ENCODE measurements at regions not wholly inside any gene's neighbourhood (a gene's known extent, or its start where the extent isn't known, plus 50 kb on each side); places are given as distances from the start of the nearest gene placed in this dataset.

GRCh38 chr4:144572660-144573059 lies 73.3 kb upstream of the HHIP start:
- Mint-ChIP-seq H3K4me1 (no peaks in the 10 kb centered on the region), H3K36me3 (no peaks in the 10 kb centered on the region), H3K27me3 (no peaks in the 10 kb centered on the region), H3K4me3 (no peak overlapping the region), H3K27ac (no peak overlapping the region), H3K9me3 (peaks cover 0 to under 1% (median 0%) of the 10 kb centered on the region in 11 donors)
- CTCF ChIA-PET: no interaction called here
- Histone ChIP-seq H3K27me3 (ENCODE audit: control insufficient read depth in 2 of 2, insufficient read depth in 2 of 2, low read length in 2 of 2) (no peaks in the 10 kb centered on the region), H3K9me3 (ENCODE audit: control insufficient read depth in 2 of 3, low read length in 3 of 3) (no peaks in the 10 kb centered on the region), H3K27ac (ENCODE audit: low read depth, low read length) (no peak overlapping the region), H3K4me1 (ENCODE audit: control insufficient read depth in 2 of 2, insufficient read depth in 2 of 2, low read length in 2 of 2) (no peaks in the 10 kb centered on the region), H3K4me3 (ENCODE audit: low read length) (no peak overlapping the region), H3K36me3 (ENCODE audit: control insufficient read depth in 2 of 3, insufficient read depth in 3 of 3, low read length in 3 of 3) (no peaks in the 10 kb centered on the region)
- DNase-seq: no peak
- intact Hi-C loops (cut with micrococcal nuclease): no loop called here
- POLR2A ChIA-PET: no interaction called here
- ATAC-seq: no peak

GRCh38 chr4:144574000-144574399 lies 72.0 kb upstream of the HHIP start:
- Histone ChIP-seq H3K4me3 (ENCODE audit: low read length) (no peak overlapping the region), H3K27ac (ENCODE audit: low read depth, low read length) (no peak overlapping the region), H3K4me1 (ENCODE audit: control insufficient read depth in 2 of 2, insufficient read depth in 2 of 2, low read length in 2 of 2) (no peaks in the 10 kb centered on the region), H3K27me3 (ENCODE audit: control insufficient read depth in 2 of 2, insufficient read depth in 2 of 2, low read length in 2 of 2) (no peaks in the 10 kb centered on the region), H3K9me3 (ENCODE audit: control insufficient read depth in 2 of 3, low read length in 3 of 3) (no peaks in the 10 kb centered on the region), H3K36me3 (ENCODE audit: control insufficient read depth in 2 of 3, insufficient read depth in 3 of 3, low read length in 3 of 3) (no peaks in the 10 kb centered on the region)
- H3K27me3 Mint-ChIP-seq: peaks cover 0 to 4% (median 0%) of the 10 kb centered on the region in 5 donors
- ATAC-seq (no peak), DNase-seq (no peak)
- CTCF ChIA-PET: no interaction called here
- no peaks in the 10 kb centered on the region for H3K36me3 Mint-ChIP-seq
- no peak overlapping the region for H3K27ac Mint-ChIP-seq
- intact Hi-C loops (cut with micrococcal nuclease): no loop called here
- POLR2A ChIA-PET: no interaction called here
- no peak overlapping the region for H3K4me3 Mint-ChIP-seq
- H3K9me3 Mint-ChIP-seq: peaks cover 0 to 3% (median 0%) of the 10 kb centered on the region in 11 donors
- H3K4me1 Mint-ChIP-seq: no peaks in the 10 kb centered on the region

GRCh38 chr4:144574509-144574908 lies 71.4 kb upstream of the HHIP start:
- POLR2A ChIA-PET: no interaction called here
- Mint-ChIP-seq H3K4me1 (no peaks in the 10 kb centered on the region), H3K27me3 (peaks cover 0 to 4% (median 0%) of the 10 kb centered on the region in 5 donors), H3K36me3 (no peaks in the 10 kb centered on the region), H3K9me3 (peaks cover 0 to 3% (median 0%) of the 10 kb centered on the region in 11 donors), H3K4me3 (no peak overlapping the region), H3K27ac (no peak overlapping the region)
- Histone ChIP-seq H3K27me3 (ENCODE audit: control insufficient read depth in 2 of 2, insufficient read depth in 2 of 2, low read length in 2 of 2) (no peaks in the 10 kb centered on the region), H3K9me3 (ENCODE audit: control insufficient read depth in 2 of 3, low read length in 3 of 3) (no peaks in the 10 kb centered on the region), H3K4me1 (ENCODE audit: control insufficient read depth in 2 of 2, insufficient read depth in 2 of 2, low read length in 2 of 2) (no peaks in the 10 kb centered on the region), H3K27ac (ENCODE audit: low read depth, low read length) (no peak overlapping the region), H3K36me3 (ENCODE audit: control insufficient read depth in 2 of 3, insufficient read depth in 3 of 3, low read length in 3 of 3) (no peaks in the 10 kb centered on the region), H3K4me3 (ENCODE audit: low read length) (no peak overlapping the region)
- CTCF ChIA-PET: no interaction called here
- no peak for DNase-seq
- intact Hi-C loops (cut with micrococcal nuclease): no loop called here
- ATAC-seq: no peak

- no peaks in the 10 kb centered on the region for H3K4me1 ChIP-seq (ENCODE audit: control insufficient read depth in 2 of 2, insufficient read depth in 2 of 2, low read length in 2 of 2)
- no peaks in the 10 kb centered on the region for H3K36me3 Mint-ChIP-seq
- H3K27ac Mint-ChIP-seq: no peak overlapping the region
- no peaks in the 10 kb centered on the region for H3K36me3 ChIP-seq (ENCODE audit: control insufficient read depth in 2 of 3, insufficient read depth in 3 of 3, low read length in 3 of 3)
- peaks cover 0 to 4% (median 0%) of the 10 kb centered on the region in 5 donors for H3K27me3 Mint-ChIP-seq
- ChIA-PET POLR2A (no interaction called here), CTCF (no interaction called here)
- ATAC-seq (no peak), DNase-seq (no peak)
- H3K4me3 ChIP-seq (ENCODE audit: low read length): no peak overlapping the region
- no peak overlapping the region for H3K4me3 Mint-ChIP-seq
- no peak overlapping the region for H3K27ac ChIP-seq (ENCODE audit: low read depth, low read length)
- no peaks in the 10 kb centered on the region for H3K4me1 Mint-ChIP-seq
- H3K9me3 Mint-ChIP-seq: peaks cover 0 to 3% (median 0%) of the 10 kb centered on the region in 11 donors
- no peaks in the 10 kb centered on the region for H3K27me3 ChIP-seq (ENCODE audit: control insufficient read depth in 2 of 2, insufficient read depth in 2 of 2, low read length in 2 of 2)
- intact Hi-C loops (cut with micrococcal nuclease): no loop called here
- H3K9me3 ChIP-seq (ENCODE audit: control insufficient read depth in 2 of 3, low read length in 3 of 3): no peaks in the 10 kb centered on the region
Measured at GRCh38 chr4:144575181-144575580, 70.8 kb upstream of the HHIP start.

- no peak overlapping the region for H3K4me3 Mint-ChIP-seq
- no peaks in the 10 kb centered on the region for H3K4me1 Mint-ChIP-seq
- Histone ChIP-seq H3K27me3 (ENCODE audit: control insufficient read depth in 2 of 2, insufficient read depth in 2 of 2, low read length in 2 of 2) (no peaks in the 10 kb centered on the region), H3K27ac (ENCODE audit: low read depth, low read length) (no peak overlapping the region), H3K4me3 (ENCODE audit: low read length) (no peak overlapping the region), H3K9me3 (ENCODE audit: control insufficient read depth in 2 of 3, low read length in 3 of 3) (no peaks in the 10 kb centered on the region), H3K4me1 (ENCODE audit: control insufficient read depth in 2 of 2, insufficient read depth in 2 of 2, low read length in 2 of 2) (no peaks in the 10 kb centered on the region), H3K36me3 (ENCODE audit: control insufficient read depth in 2 of 3, insufficient read depth in 3 of 3, low read length in 3 of 3) (no peaks in the 10 kb centered on the region)
- CTCF ChIA-PET: no interaction called here
- H3K36me3 Mint-ChIP-seq: no peaks in the 10 kb centered on the region
- peaks cover 0 to 3% (median 0%) of the 10 kb centered on the region in 11 donors for H3K9me3 Mint-ChIP-seq
- H3K27ac Mint-ChIP-seq: no peak overlapping the region
- POLR2A ChIA-PET: no interaction called here
- DNase-seq (no peak), ATAC-seq (no peak)
- intact Hi-C loops (cut with micrococcal nuclease): no loop called here
- H3K27me3 Mint-ChIP-seq: peaks cover 0 to 5% (median 0%) of the 10 kb centered on the region in 5 donors
Measured at GRCh38 chr4:144578681-144579080, 67.3 kb upstream of the HHIP start.

GRCh38 chr4:144579411-144580030 lies 66.4 kb upstream of the HHIP start:
- Mint-ChIP-seq H3K4me1 (no peaks in the 10 kb centered on the region), H3K36me3 (no peaks in the 10 kb centered on the region), H3K27me3 (peaks cover 0 to 5% (median 0%) of the 10 kb centered on the region in 5 donors), H3K4me3 (no peak overlapping the region), H3K9me3 (peaks cover 0 to 3% (median 0%) of the 10 kb centered on the region in 11 donors), H3K27ac (no peak overlapping the region)
- H3K4me1 ChIP-seq (ENCODE audit: control insufficient read depth in 2 of 2, insufficient read depth in 2 of 2, low read length in 2 of 2): no peaks in the 10 kb centered on the region
- no peak overlapping the region for H3K27ac ChIP-seq (ENCODE audit: low read depth, low read length)
- POLR2A ChIA-PET: no interaction called here
- intact Hi-C loops (cut with micrococcal nuclease): no loop called here
- no peaks in the 10 kb centered on the region for H3K27me3 ChIP-seq (ENCODE audit: control insufficient read depth in 2 of 2, insufficient read depth in 2 of 2, low read length in 2 of 2)
- no peaks in the 10 kb centered on the region for H3K36me3 ChIP-seq (ENCODE audit: control insufficient read depth in 2 of 3, insufficient read depth in 3 of 3, low read length in 3 of 3)
- CTCF ChIA-PET: no interaction called here
- H3K4me3 ChIP-seq (ENCODE audit: low read length): no peak overlapping the region
- DNase-seq (no peak), ATAC-seq (no peak)
- H3K9me3 ChIP-seq (ENCODE audit: control insufficient read depth in 2 of 3, low read length in 3 of 3): no peaks in the 10 kb centered on the region

GRCh38 chr4:144580430-144580829 lies 65.5 kb upstream of the HHIP start:
- POLR2A ChIA-PET: no interaction called here

More at GRCh38 chr4:144580430-144580829, 65.5 kb upstream of the HHIP start:
- H3K4me3 Mint-ChIP-seq: no peak overlapping the region
- ATAC-seq (no peak), DNase-seq (no peak)
- no peaks in the 10 kb centered on the region for H3K4me1 Mint-ChIP-seq
- intact Hi-C loops (cut with micrococcal nuclease): no loop called here
- Histone ChIP-seq H3K36me3 (ENCODE audit: control insufficient read depth in 2 of 3, insufficient read depth in 3 of 3, low read length in 3 of 3) (no peaks in the 10 kb centered on the region), H3K27me3 (ENCODE audit: control insufficient read depth in 2 of 2, insufficient read depth in 2 of 2, low read length in 2 of 2) (no peaks in the 10 kb centered on the region), H3K4me3 (ENCODE audit: low read length) (no peak overlapping the region), H3K27ac (ENCODE audit: low read depth, low read length) (no peak overlapping the region), H3K4me1 (ENCODE audit: control insufficient read depth in 2 of 2, insufficient read depth in 2 of 2, low read length in 2 of 2) (no peaks in the 10 kb centered on the region), H3K9me3 (ENCODE audit: control insufficient read depth in 2 of 3, low read length in 3 of 3) (no peaks in the 10 kb centered on the region)
- H3K27me3 Mint-ChIP-seq: peaks cover 0 to 5% (median 0%) of the 10 kb centered on the region in 5 donors
- H3K9me3 Mint-ChIP-seq: peaks cover 0 to 5% (median 0%) of the 10 kb centered on the region in 11 donors
- H3K27ac Mint-ChIP-seq: no peak overlapping the region
- CTCF ChIA-PET: no interaction called here
- H3K36me3 Mint-ChIP-seq: no peaks in the 10 kb centered on the region

All from naive thymus-derived CD4-positive, alpha-beta T cell (primary cell).